HEK293 (cell line): ENCODE measurements at regions not wholly inside any gene's neighbourhood (a gene's known extent, or its start where the extent isn't known, plus 50 kb on each side); places are given as distances from the start of the nearest gene placed in this dataset.

Source experiments
- CTCF ChIA-PET: fragments of 350-600 bp; formaldehyde crosslinking; extraction: SDS; loops from one replicate; lab custom pipeline; 2021; ENCODE audit warnings: antibody characterized with exemption; lab: Yijun Ruan, JAX
- POLR2A ChIA-PET: fragments of 300-600 bp; formaldehyde crosslinking; extraction: SDS; loops from one replicate; lab custom pipeline; 2020; ENCODE audit warnings: antibody characterized with exemption, inconsistent platforms; lab: Yijun Ruan, JAX
- H3K27ac ChIP-seq: fragments of 200-500 bp; sonication (Bioruptor generic); 2 replicates; pipeline ENCODE4 v1.5.1; 2014; ENCODE audit warnings: low read depth, low read length, control low read depth, inconsistent platforms; ENCODE audit errors: extremely low read depth
- H3K36me3 ChIP-seq, 2 experiments: fragments of 200-500 bp in 1 of 2; sonication (Bioruptor generic) in 1 of 2; 1 replicate in 1 of 2; 2 replicates in 1 of 2; pipeline ENCODE4 v1.5.1; 2014 to 2017; ENCODE audit warnings: inconsistent platforms in 2 of 2, low read length in 2 of 2; ENCODE audit not compliant: control insufficient read depth in 2 of 2, insufficient read depth in 1 of 2
- H3K4me1 ChIP-seq: fragments of 200-500 bp; sonication (Bioruptor generic); 2 replicates; pipeline ENCODE4 v1.5.1; 2014; ENCODE audit warnings: mild to moderate bottlenecking, low read length, inconsistent platforms; ENCODE audit not compliant: control insufficient read depth, insufficient read depth
- H3K4me3 ChIP-seq: 2 replicates; pipeline ENCODE4 v1.5.1; 2011; ENCODE audit warnings: low read depth, mild to moderate bottlenecking, control low read depth, low read length, moderate library complexity
- H3K9me3 ChIP-seq: fragments of 200-500 bp; sonication (Bioruptor generic); 2 replicates; pipeline ENCODE4 v1.5.1; 2014; ENCODE audit warnings: low read depth, low read length, inconsistent platforms; ENCODE audit not compliant: control insufficient read depth, insufficient read depth
- AEBP2 ChIP-seq: fragments of 450-650 bp; formaldehyde crosslinking; IDR thresholded peaks from 2 replicates; pipeline ENCODE4 v1.5.1; 2016; ENCODE audit warnings: missing biosample characterization, missing genetic modification characterization, borderline replicate concordance
- BCL11A ChIP-seq: fragments of 450-650 bp; formaldehyde crosslinking; IDR thresholded peaks from 2 replicates; pipeline ENCODE4 v1.5.1; 2016; ENCODE audit warnings: low read depth, missing biosample characterization, missing genetic modification characterization
- GLIS1 ChIP-seq: fragments of 450-650 bp; formaldehyde crosslinking; IDR thresholded peaks from 2 replicates; pipeline ENCODE4 v1.5.1; 2016; ENCODE audit warnings: missing biosample characterization, missing genetic modification characterization
- OSR2 ChIP-seq: fragments of 450-650 bp; formaldehyde crosslinking; IDR thresholded peaks from 2 replicates; pipeline ENCODE4 v1.5.1; 2016; ENCODE audit warnings: missing biosample characterization, missing genetic modification characterization
- PRDM1 ChIP-seq: fragments of 450-650 bp; formaldehyde crosslinking; IDR thresholded peaks from 2 replicates; pipeline ENCODE4; 2016; ENCODE audit warnings: missing biosample characterization, missing genetic modification characterization
- PRDM10 ChIP-seq: fragments of 450-650 bp; formaldehyde crosslinking; IDR thresholded peaks from 2 replicates; pipeline ENCODE4 v1.5.1; 2016; ENCODE audit warnings: missing biosample characterization, missing genetic modification characterization
- PRDM4 ChIP-seq: fragments of 450-650 bp; formaldehyde crosslinking; IDR thresholded peaks from 2 replicates; pipeline ENCODE4 v1.5.1; 2017; ENCODE audit warnings: missing biosample characterization, missing genetic modification characterization
- ZBTB17 ChIP-seq: fragments of 450-650 bp; formaldehyde crosslinking; IDR thresholded peaks from 2 replicates; pipeline ENCODE4 v1.5.1; 2016; ENCODE audit warnings: missing biosample characterization, missing genetic modification characterization
- ZBTB44 ChIP-seq: fragments of 450-650 bp; IDR thresholded peaks from 2 replicates; pipeline ENCODE4 v1.5.1; 2018; ENCODE audit warnings: missing biosample characterization, mild to moderate bottlenecking, missing genetic modification characterization
- ZBTB49 ChIP-seq: fragments of 450-650 bp; formaldehyde crosslinking; IDR thresholded peaks from 2 replicates; pipeline ENCODE4 v1.5.1; 2016; ENCODE audit warnings: missing biosample characterization, missing genetic modification characterization, low read depth
- ZBTB8A ChIP-seq: fragments of 450-650 bp; formaldehyde crosslinking; IDR thresholded peaks from 2 replicates; pipeline ENCODE4 v1.5.1; 2016; ENCODE audit warnings: missing biosample characterization, missing genetic modification characterization
- ZFP3 ChIP-seq: fragments of 450-650 bp; formaldehyde crosslinking; IDR thresholded peaks from 2 replicates; pipeline ENCODE4 v1.5.1; 2016; ENCODE audit warnings: low read depth, missing biosample characterization, missing genetic modification characterization
- ZNF146 ChIP-seq: fragments of 450-650 bp; formaldehyde crosslinking; IDR thresholded peaks from 2 replicates; pipeline ENCODE4 v1.5.1; 2016; ENCODE audit warnings: missing biosample characterization, missing genetic modification characterization
- ZNF202 ChIP-seq: fragments of 450-650 bp; formaldehyde crosslinking; IDR thresholded peaks from 2 replicates; pipeline ENCODE4 v1.5.1; 2016; ENCODE audit warnings: missing biosample characterization, missing genetic modification characterization, borderline replicate concordance
- ZNF23 ChIP-seq: fragments of 450-650 bp; formaldehyde crosslinking; IDR thresholded peaks from 2 replicates; pipeline ENCODE4 v1.5.1; 2016; ENCODE audit warnings: missing biosample characterization, missing genetic modification characterization, borderline replicate concordance
- ZNF311 ChIP-seq: fragments of 450-650 bp; formaldehyde crosslinking; IDR thresholded peaks from 2 replicates; pipeline ENCODE4 v1.5.1; 2017; ENCODE audit warnings: missing biosample characterization, missing genetic modification characterization, borderline replicate concordance
- ZNF629 ChIP-seq: fragments of 450-650 bp; formaldehyde crosslinking; IDR thresholded peaks from 2 replicates; pipeline ENCODE4 v1.5.1; 2017; ENCODE audit warnings: missing biosample characterization, missing genetic modification characterization
- ZNF654 ChIP-seq: fragments of 450-650 bp; formaldehyde crosslinking; IDR thresholded peaks from 2 replicates; pipeline ENCODE4 v1.5.1; 2016; ENCODE audit warnings: low read depth, missing biosample characterization, missing genetic modification characterization
- ZNF768 ChIP-seq: fragments of 450-650 bp; formaldehyde crosslinking; IDR thresholded peaks from 2 replicates; pipeline ENCODE4 v1.5.1; 2018; ENCODE audit warnings: missing biosample characterization, mild to moderate bottlenecking, missing genetic modification characterization

- Histone ChIP-seq H3K4me1 (no peaks in the 10 kb centered on the region), H3K9me3 (no peaks in the 10 kb centered on the region), H3K36me3 (no peaks in the 10 kb centered on the region)
- POLR2A ChIA-PET = no interaction called here
- TF ChIP-seq ZNF768 (no peak), BCL11A (tag by site-specific recombination) (no peak), ZBTB17 (tag by site-specific recombination) (no peak), ZNF654 (peak; percentile 66)
- TF ChIP-seq, all 188 proteins: peak for 1
- Histone ChIP-seq H3K4me3 (no peak overlapping the region), H3K27ac (no peak overlapping the region)
- CTCF ChIA-PET = interaction anchor here (0.6 to 0.7 kb wide), 2 partner anchors 71 to 1275 kb away, joined by 3 read pairs; no protein-coding TSS in a partner anchor
Measured at GRCh38 chr4:132642016-132642817, 506.9 kb upstream of the PCDH10 start.

- CTCF ChIA-PET = no interaction called here
- Histone ChIP-seq H3K4me3 (no peak overlapping the region), H3K27ac (no peak overlapping the region), H3K4me1 (no peaks in the 10 kb centered on the region), H3K36me3 (no peaks in the 10 kb centered on the region), H3K9me3 (no peaks in the 10 kb centered on the region)
- TF ChIP-seq PRDM1 (tag by site-specific recombination) (no peak), PRDM4 (tag by site-specific recombination) (no peak), OSR2 (tag by site-specific recombination) (no peak), ZNF146 (no peak), ZBTB49 (tag by site-specific recombination) (no peak), AEBP2 (no peak), ZNF23 (tag by site-specific recombination) (no peak)
- POLR2A ChIA-PET = no interaction called here
Measured at GRCh38 chr4:132646186-132646585, 502.9 kb upstream of the PCDH10 start.

GRCh38 chr4:132651196-132651595 is 497.9 kb upstream of the PCDH10 start:
- Histone ChIP-seq H3K9me3 (no peaks in the 10 kb centered on the region), H3K4me3 (no peak overlapping the region), H3K36me3 (no peaks in the 10 kb centered on the region), H3K4me1 (no peaks in the 10 kb centered on the region), H3K27ac (no peak overlapping the region)
- CTCF ChIA-PET = no interaction called here
- POLR2A ChIA-PET = no interaction called here
- TF ChIP-seq PRDM10 (tag by site-specific recombination) (no peak), ZNF654 (no peak), ZBTB44 (no peak), ZNF311 (no peak), ZNF629 (tag by site-specific recombination) (no peak), GLIS1 (tag by site-specific recombination) (no peak), ZNF202 (no peak), ZFP3 (no peak), ZBTB8A (tag by site-specific recombination) (no peak)
